ENCODE measurements at regions not wholly inside any gene's neighbourhood (a gene's known extent, or its start where the extent isn't known, plus 50 kb on each side); places are given as distances from the start of the nearest gene placed in this dataset.

- DNase-seq: no peak
These were observed 368.4 kb upstream of the ITGA1 start for GRCh38 chr5:52419357-52419756.

GRCh38 chr5:52427615-52428014 lies 360.1 kb upstream of the ITGA1 start:
- no peak for DNase-seq

- DNase-seq: no peak
These were observed 358.7 kb upstream of the ITGA1 start for GRCh38 chr5:52428977-52429489.

- no peak for DNase-seq
These were observed 345.9 kb upstream of the ITGA1 start for GRCh38 chr5:52441768-52442167.

- no peak for DNase-seq
These were observed 344.5 kb upstream of the ITGA1 start for GRCh38 chr5:52443187-52443586.

- DNase-seq: no peak
These were observed 339.6 kb upstream of the ITGA1 start for GRCh38 chr5:52448111-52448510.

GRCh38 chr5:52449516-52449915 lies 338.2 kb upstream of the ITGA1 start:
- DNase-seq: no peak

- DNase-seq: no peak
These were observed 335.6 kb upstream of the ITGA1 start for GRCh38 chr5:52452098-52452497.

GRCh38 chr5:52453176-52453575 lies 334.5 kb upstream of the ITGA1 start:
- no peak for DNase-seq

GRCh38 chr5:52455920-52456319 lies 331.8 kb upstream of the ITGA1 start:
- DNase-seq: no peak

- no peak for DNase-seq
These were observed 329.9 kb upstream of the ITGA1 start for GRCh38 chr5:52457810-52458209.

GRCh38 chr5:52466113-52466512 lies 321.6 kb upstream of the ITGA1 start:
- no peak for DNase-seq

- DNase-seq: no peak
These were observed 320.8 kb upstream of the ITGA1 start for GRCh38 chr5:52466749-52467520.

- DNase-seq: no peak
These were observed 318.7 kb upstream of the ITGA1 start for GRCh38 chr5:52468976-52469375.

GRCh38 chr5:52469420-52469819 lies 318.3 kb upstream of the ITGA1 start:
- no peak for DNase-seq

- no peak for DNase-seq
These were observed 317.9 kb upstream of the ITGA1 start for GRCh38 chr5:52469835-52470234.

- no peak for DNase-seq
These were observed 311.4 kb upstream of the ITGA1 start for GRCh38 chr5:52476346-52476745.

GRCh38 chr5:52481201-52481600 lies 306.5 kb upstream of the ITGA1 start:
- no peak for DNase-seq

GRCh38 chr5:52481851-52482250 lies 305.9 kb upstream of the ITGA1 start:
- DNase-seq: no peak

- no peak for DNase-seq
These were observed 296.5 kb upstream of the ITGA1 start for GRCh38 chr5:52491071-52491787.

- no peak for DNase-seq
These were observed 295.9 kb upstream of the ITGA1 start for GRCh38 chr5:52491818-52492217.

- DNase-seq: no peak
These were observed 290.5 kb upstream of the ITGA1 start for GRCh38 chr5:52497133-52497693.

- DNase-seq: no peak
These were observed 289.1 kb upstream of the ITGA1 start for GRCh38 chr5:52498607-52499006.

- no peak for DNase-seq
These were observed 285.2 kb upstream of the ITGA1 start for GRCh38 chr5:52502460-52502999.
